Neural crest cell (in vitro differentiated cells): ENCODE measurements at regions not wholly inside any gene's neighbourhood (a gene's known extent, or its start where the extent isn't known, plus 50 kb on each side); places are given as distances from the start of the nearest gene placed in this dataset.

Source experiments
- DNase-seq: peaks from one replicate; pipeline ENCODE4 v3.0.0; 2021; ENCODE audit warnings: low read depth, mixed read lengths, low spot score
- H3K27ac Mint-ChIP-seq: one replicate; pipeline ENCODE4 v1.8.0; 2021; ENCODE audit warnings: mild to moderate bottlenecking, mixed read lengths; ENCODE audit not compliant: unreplicated experiment
- H3K27me3 Mint-ChIP-seq: 2 replicates; pipeline ENCODE4 v1.8.0; 2021; ENCODE audit warnings: low read depth, mild to moderate bottlenecking, mixed read lengths
- H3K36me3 Mint-ChIP-seq: 2 replicates; pipeline ENCODE4 v1.8.0; 2021; ENCODE audit warnings: low read depth, mild to moderate bottlenecking, mixed read lengths
- H3K4me1 Mint-ChIP-seq: 2 replicates; pipeline ENCODE4 v1.8.0; 2021; ENCODE audit warnings: mixed read lengths
- H3K4me3 Mint-ChIP-seq: one replicate; pipeline ENCODE4 v1.8.0; 2021; ENCODE audit warnings: mild to moderate bottlenecking, mixed read lengths
- H3K9me3 Mint-ChIP-seq: 2 replicates; pipeline ENCODE4 v1.8.0; 2021; ENCODE audit warnings: mixed read lengths
- TF ChIP-seq, protein P1 (sequence below): fragments of 200-600 bp; sonication (generic); conservative IDR thresholded peaks from 2 replicates; pipeline ENCODE4 v1.5.0; 2021; ENCODE audit warnings: antibody characterized with exemption, mild to moderate bottlenecking

DNA sequence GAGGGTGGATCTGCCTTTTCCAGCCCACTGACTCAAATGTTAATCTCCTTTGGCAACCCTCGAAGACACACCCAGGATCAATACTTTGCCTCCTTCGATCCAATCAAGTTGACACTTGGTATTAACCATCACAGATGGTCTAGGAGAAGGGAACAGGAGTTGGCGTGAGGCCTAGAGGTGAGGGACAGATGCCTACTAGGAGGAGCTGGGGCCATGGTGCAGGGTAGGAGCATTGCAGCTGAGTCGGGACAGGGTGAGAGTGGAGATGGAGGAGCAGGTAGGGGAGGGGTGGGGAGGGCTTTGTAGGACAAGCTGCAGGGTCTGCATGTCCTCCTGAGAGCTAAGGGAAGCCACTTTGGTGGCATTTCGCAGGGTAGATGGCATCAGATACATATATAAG lies 140.0 kb downstream of the VAPA start:
- H3K4me1 Mint-ChIP-seq = peaks cover 15% of the 10 kb centered on the region
- H3K27me3 Mint-ChIP-seq = no peaks in the 10 kb centered on the region
- TF ChIP-seq, protein P1, sequence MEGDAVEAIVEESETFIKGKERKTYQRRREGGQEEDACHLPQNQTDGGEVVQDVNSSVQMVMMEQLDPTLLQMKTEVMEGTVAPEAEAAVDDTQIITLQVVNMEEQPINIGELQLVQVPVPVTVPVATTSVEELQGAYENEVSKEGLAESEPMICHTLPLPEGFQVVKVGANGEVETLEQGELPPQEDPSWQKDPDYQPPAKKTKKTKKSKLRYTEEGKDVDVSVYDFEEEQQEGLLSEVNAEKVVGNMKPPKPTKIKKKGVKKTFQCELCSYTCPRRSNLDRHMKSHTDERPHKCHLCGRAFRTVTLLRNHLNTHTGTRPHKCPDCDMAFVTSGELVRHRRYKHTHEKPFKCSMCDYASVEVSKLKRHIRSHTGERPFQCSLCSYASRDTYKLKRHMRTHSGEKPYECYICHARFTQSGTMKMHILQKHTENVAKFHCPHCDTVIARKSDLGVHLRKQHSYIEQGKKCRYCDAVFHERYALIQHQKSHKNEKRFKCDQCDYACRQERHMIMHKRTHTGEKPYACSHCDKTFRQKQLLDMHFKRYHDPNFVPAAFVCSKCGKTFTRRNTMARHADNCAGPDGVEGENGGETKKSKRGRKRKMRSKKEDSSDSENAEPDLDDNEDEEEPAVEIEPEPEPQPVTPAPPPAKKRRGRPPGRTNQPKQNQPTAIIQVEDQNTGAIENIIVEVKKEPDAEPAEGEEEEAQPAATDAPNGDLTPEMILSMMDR = no peak
- no peaks in the 10 kb centered on the region for H3K36me3 Mint-ChIP-seq
- peak overlapping the region; percentile 66 for H3K27ac Mint-ChIP-seq
- H3K9me3 Mint-ChIP-seq = no peaks in the 10 kb centered on the region
- no peak overlapping the region for H3K4me3 Mint-ChIP-seq
- DNase-seq = no peak

DNA sequence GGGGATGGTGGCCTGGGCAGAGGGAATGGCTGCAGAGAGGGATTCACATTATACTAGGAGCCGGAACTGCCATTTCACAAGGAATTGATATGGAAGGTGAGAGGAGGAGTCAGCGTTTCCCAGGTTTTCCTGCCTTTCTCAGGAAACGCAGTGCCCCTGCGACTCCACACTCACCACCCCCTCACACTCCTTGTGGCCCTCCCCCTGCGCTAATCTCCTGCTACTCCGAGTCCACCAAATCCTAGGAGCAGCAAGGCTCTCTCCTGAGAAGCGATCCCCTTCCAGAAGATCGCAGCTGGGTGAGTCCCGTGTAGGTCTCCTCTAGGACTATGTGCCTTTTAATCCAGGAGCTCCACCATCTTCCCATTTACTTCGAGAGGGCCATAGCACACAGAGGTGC lies 140.6 kb downstream of the VAPA start:
- Mint-ChIP-seq H3K27ac (no peak overlapping the region), H3K4me3 (no peak overlapping the region), H3K9me3 (no peaks in the 10 kb centered on the region), H3K36me3 (no peaks in the 10 kb centered on the region), H3K4me1 (peaks cover 15% of the 10 kb centered on the region), H3K27me3 (no peaks in the 10 kb centered on the region)
- TF ChIP-seq, protein P1 = no peak
- no peak for DNase-seq

DNA sequence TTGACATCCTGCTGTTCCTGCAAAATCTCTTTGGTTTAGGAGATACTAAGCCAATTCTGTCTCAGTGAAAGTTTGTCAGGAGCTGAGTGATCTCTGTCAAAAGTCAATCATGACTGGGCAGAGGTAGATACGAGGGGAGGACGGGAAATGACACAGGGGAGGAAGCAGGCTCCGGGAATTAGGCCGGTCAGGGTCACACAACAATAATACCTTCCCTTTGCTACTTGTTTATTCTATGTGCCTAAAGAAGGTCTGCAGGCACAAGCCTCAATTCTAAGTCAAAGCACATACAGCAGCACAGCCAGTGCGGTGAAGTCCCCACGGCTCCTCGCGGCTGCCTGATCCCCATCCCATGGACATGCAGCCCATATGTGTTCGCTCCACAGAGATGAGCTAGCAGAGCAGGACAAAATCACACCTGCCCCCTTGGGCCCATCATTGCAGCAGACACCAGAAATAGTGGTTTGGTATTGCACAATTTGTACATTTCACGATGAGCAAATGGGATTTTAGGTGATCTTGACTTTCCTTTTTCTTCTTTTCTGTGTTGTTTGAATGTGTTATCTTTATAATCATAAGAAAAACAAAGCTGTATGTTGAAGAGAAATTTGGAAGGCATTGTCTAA lies 141.4 kb downstream of the VAPA start:
- no peak overlapping the region for H3K27ac Mint-ChIP-seq
- no peaks in the 10 kb centered on the region for H3K27me3 Mint-ChIP-seq
- no peaks in the 10 kb centered on the region for H3K9me3 Mint-ChIP-seq
- peaks cover 22% of the 10 kb centered on the region for H3K4me1 Mint-ChIP-seq
- no peak overlapping the region for H3K4me3 Mint-ChIP-seq
- TF ChIP-seq, protein P1 = no peak
- no peak for DNase-seq
- no peaks in the 10 kb centered on the region for H3K36me3 Mint-ChIP-seq

DNA sequence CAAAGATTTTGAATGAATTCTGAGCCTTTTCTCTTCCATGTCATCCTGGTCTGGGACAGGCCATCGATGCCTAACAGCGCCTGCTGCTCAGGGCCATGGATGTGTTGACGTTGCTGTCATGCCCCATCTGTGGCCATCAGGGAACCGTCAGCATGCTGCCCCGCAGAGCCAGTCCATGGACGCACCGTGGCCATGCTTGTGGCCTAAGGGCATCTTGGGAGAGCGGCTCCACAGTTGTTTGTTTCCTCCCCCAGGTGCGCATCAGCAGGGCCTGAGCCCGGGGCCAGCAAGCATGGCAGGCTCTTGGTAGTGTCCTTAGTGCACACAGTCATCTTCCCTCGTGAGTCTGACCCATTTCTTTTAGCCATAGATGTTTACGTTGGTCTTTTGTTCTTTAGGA lies 142.7 kb downstream of the VAPA start:
- H3K9me3 Mint-ChIP-seq = no peaks in the 10 kb centered on the region
- peaks cover 32% of the 10 kb centered on the region for H3K4me1 Mint-ChIP-seq
- no peaks in the 10 kb centered on the region for H3K27me3 Mint-ChIP-seq
- no peak for DNase-seq
- TF ChIP-seq, protein P1 = no peak
- H3K36me3 Mint-ChIP-seq = no peaks in the 10 kb centered on the region
- H3K27ac Mint-ChIP-seq = no peak overlapping the region
- no peak overlapping the region for H3K4me3 Mint-ChIP-seq

DNA sequence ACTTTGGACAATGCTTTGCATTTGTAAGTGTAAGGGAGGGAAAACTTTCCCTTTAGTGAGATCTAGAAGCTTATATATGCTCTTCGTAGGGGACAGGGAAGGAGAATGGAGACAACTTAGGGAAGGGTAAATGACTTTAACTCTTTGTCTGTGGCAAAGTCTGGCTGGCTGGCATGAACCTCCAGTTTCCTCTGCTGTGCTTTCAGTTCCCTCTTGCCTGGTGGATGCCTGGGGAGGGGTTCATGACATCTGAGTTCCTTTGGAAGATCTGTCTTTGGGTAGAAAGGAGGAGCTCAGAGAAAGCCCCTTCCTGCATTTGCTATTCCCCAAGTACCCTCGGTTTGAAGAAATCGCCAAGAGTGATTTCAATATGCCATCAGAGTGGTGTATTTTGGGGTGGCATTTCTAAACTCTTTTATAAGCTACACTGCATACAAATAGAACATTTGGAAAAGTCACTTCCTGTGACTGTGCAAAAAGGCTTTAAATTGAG lies 143.6 kb downstream of the VAPA start:
- Mint-ChIP-seq H3K36me3 (no peaks in the 10 kb centered on the region), H3K27me3 (no peaks in the 10 kb centered on the region), H3K4me3 (no peak overlapping the region), H3K27ac (peak overlapping the region; percentile 31), H3K9me3 (no peaks in the 10 kb centered on the region), H3K4me1 (peaks cover 32% of the 10 kb centered on the region)
- TF ChIP-seq, protein P1 = no peak
- no peak for DNase-seq
